ENCODE measurements at regions not wholly inside any gene's neighbourhood (a gene's known extent, or its start where the extent isn't known, plus 50 kb on each side); places are given as distances from the start of the nearest gene placed in this dataset.

DNA sequence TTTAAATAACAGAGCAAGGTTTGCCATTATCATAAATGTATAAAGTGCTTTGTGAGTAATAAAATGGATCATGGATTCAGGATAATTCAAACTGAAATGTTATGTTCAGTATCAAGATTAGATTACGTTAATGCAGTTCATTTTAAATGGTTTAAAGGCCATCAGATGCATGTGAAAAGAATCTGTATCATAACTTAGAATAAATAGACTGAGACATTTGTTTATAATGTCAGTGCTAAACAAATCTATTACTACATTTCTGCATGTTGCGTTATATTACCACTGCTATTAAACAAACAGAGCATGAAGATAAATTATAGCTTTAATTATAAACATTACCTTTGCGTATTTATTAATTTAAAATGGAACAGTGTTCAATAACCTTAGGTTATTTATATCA is 160.2 kb downstream of the TOX3 start:
- Histone ChIP-seq H3K4me3 (no peak overlapping the region), H3K36me3 (ENCODE audit: insufficient read depth, low read length) (no peaks in the 10 kb centered on the region), H3K9me3 (ENCODE audit: low read depth, low read length) (no peaks in the 10 kb centered on the region), H3K27ac (no peak overlapping the region), H3K9ac (ENCODE audit: insufficient read length) (no peak overlapping the region)
- DNase-seq (ENCODE audit: low read depth, low spot score): no peak
- TF ChIP-seq FOXP2 (optimal IDR thresholded peaks at IDR 0.05; ENCODE audit: control extremely low read depth, extremely low read length, insufficient read depth): no peak
- no peak for TF ChIP-seq POLR2AphosphoS5 (IDR thresholded peaks at IDR 0.05; ENCODE audit: borderline replicate concordance, low read depth, low read length)

DNA sequence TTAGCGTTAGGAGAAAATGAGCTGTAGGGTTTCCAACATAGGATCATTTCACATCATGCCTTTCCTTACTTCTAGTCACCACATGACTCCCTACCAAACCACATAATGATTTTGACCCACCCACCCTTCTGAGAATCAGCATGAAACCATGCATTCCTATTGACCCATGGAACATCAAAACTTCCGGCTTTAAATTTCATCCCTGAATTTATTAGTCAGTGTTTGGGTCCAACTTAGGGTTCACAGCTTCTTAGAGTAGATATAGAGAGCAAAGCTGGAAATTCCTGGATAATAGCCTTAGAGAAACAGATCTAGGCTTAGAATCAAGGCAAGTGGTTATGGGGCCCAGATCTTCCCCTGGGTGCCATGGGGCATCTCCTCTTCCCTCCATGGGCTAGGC is 162.6 kb downstream of the TOX3 start:
- no peak for DNase-seq (ENCODE audit: low read depth, low spot score)
- Histone ChIP-seq H3K27ac (no peak overlapping the region), H3K9ac (ENCODE audit: insufficient read length) (no peak overlapping the region), H3K36me3 (ENCODE audit: insufficient read depth, low read length) (no peaks in the 10 kb centered on the region), H3K4me3 (no peak overlapping the region), H3K9me3 (ENCODE audit: low read depth, low read length) (no peaks in the 10 kb centered on the region)
- no peak for TF ChIP-seq EZH2 (IDR thresholded peaks at IDR 0.05)
- no peak for TF ChIP-seq FOXP2 (optimal IDR thresholded peaks at IDR 0.05; ENCODE audit: control extremely low read depth, extremely low read length, insufficient read depth)
- no peak for TF ChIP-seq POLR2AphosphoS5 (IDR thresholded peaks at IDR 0.05; ENCODE audit: borderline replicate concordance, low read depth, low read length)

DNA sequence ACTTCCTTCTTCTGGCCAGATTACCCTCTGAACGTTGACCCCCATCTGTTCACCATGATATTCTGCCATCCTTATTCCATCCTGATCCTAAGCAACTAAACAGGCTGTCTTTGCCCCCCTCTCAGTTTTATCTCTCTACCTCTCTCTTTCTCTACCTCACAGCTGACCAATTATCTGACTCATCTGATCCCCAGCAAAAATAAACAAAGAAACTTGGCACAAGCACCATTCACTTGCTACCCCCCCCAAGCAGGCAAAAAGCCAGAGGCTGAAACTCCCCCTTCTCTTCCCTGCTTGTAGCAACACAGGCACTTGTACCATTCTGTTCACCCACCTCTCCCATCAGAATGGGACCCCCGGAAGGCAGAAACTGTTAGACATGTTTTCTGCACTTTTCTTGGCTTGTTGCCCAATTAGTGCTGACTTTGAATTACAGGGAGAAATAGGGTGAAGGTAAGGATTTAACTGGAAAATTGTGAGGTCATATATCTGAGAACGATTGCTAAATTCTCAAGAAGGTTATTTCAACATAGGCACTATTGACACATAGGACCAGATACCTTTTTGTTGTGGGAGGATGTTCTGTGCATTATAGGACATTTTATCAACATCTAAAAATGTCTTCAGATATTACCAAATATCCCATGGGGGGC is 163.2 kb downstream of the TOX3 start:
- H3K27ac ChIP-seq: no peak overlapping the region
- DNase-seq (ENCODE audit: low read depth, low spot score): no peak

DNA sequence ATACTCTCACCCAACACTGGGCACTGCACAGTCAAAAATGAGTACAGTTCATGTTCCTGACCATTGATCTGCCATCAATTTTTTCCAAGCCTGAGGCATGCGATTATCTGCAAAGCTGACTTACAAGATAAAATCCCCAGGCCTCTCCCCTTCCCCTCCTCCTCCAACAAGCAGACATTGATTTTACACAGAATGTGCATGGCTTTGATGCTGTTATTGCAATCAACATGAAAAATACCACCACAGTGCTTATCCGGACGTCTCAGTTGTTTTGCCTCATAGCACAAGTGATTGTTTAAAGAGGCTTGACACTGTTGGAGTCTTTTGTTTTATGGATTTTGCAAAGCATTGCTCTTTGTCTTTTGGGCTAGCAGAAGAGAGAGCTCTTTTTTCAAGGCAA is 163.8 kb downstream of the TOX3 start:
- H3K9me3 ChIP-seq (ENCODE audit: low read depth, low read length): no peaks in the 10 kb centered on the region
- TF ChIP-seq POLR2AphosphoS5 (IDR thresholded peaks at IDR 0.05; ENCODE audit: borderline replicate concordance, low read depth, low read length): no peak
- TF ChIP-seq EZH2 (IDR thresholded peaks at IDR 0.05): no peak
- TF ChIP-seq FOXP2 (optimal IDR thresholded peaks at IDR 0.05; ENCODE audit: control extremely low read depth, extremely low read length, insufficient read depth): no peak
- H3K36me3 ChIP-seq (ENCODE audit: insufficient read depth, low read length): no peaks in the 10 kb centered on the region
- H3K4me3 ChIP-seq: no peak overlapping the region
- DNase-seq (ENCODE audit: low read depth, low spot score): no peak
- H3K9ac ChIP-seq (ENCODE audit: insufficient read length): no peak overlapping the region
- H3K27ac ChIP-seq: no peak overlapping the region

More for the DNA sequence above, 163.2 kb downstream of the TOX3 start:
- Histone ChIP-seq H3K36me3 (ENCODE audit: insufficient read depth, low read length) (no peaks in the 10 kb centered on the region), H3K9ac (ENCODE audit: insufficient read length) (no peak overlapping the region), H3K9me3 (ENCODE audit: low read depth, low read length) (no peaks in the 10 kb centered on the region), H3K4me3 (no peak overlapping the region)
- TF ChIP-seq FOXP2 (optimal IDR thresholded peaks at IDR 0.05; ENCODE audit: control extremely low read depth, extremely low read length, insufficient read depth) (no peak), POLR2AphosphoS5 (IDR thresholded peaks at IDR 0.05; ENCODE audit: borderline replicate concordance, low read depth, low read length) (no peak), EZH2 (IDR thresholded peaks at IDR 0.05) (no peak)

DNA sequence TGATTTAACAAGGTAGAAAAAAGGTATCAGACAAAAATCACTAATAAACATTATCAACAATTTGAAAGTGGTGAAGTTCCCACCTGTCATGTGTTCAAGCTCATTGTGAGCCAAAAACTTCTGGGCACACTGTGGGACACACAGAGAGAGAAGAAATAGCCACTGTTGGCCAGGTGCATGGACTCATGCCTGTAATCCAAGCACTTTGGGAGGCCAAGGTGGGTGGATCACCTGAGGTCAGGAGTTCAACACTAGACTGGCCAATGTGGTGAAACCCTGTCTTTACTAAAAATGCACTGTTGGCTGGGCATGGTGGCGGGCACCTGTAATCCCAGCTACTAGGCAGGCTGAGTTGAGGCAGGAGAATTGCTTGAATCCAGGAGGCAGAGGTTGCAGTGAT is 167.4 kb downstream of the TOX3 start:
- no peak for TF ChIP-seq EZH2 (IDR thresholded peaks at IDR 0.05)
- no peak for TF ChIP-seq FOXP2 (optimal IDR thresholded peaks at IDR 0.05; ENCODE audit: control extremely low read depth, extremely low read length, insufficient read depth)
- no peak for TF ChIP-seq POLR2AphosphoS5 (IDR thresholded peaks at IDR 0.05; ENCODE audit: borderline replicate concordance, low read depth, low read length)
- no peaks in the 10 kb centered on the region for H3K36me3 ChIP-seq (ENCODE audit: insufficient read depth, low read length)
- DNase-seq (ENCODE audit: low read depth, low spot score): no peak

DNA sequence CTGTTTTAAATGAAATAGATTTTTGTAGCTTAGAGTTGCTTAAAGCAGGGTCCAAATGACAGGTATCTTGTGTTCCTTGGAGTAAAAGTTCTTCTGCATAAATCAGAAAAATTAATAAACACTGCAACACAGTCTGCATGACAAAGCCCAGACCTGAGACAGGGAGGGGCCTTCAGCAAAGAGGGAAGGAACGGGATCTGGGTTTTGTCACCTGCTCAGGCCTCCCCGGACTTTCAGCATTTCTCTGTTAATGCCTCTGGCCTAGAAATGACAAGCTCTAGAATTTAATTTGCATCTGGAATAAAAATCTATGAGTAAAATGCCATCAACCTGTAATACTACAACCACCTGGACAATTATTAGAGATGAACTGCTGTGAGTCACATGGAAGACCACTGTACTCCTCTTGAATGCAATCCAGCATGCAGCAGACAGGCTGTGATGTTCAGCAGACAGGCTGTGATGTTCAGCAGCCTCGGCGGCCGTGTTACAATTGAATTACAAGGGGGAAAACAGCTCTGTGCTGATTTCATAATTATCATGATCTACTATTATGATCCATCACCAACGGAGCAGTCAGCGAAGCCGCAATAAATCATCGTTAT is 170.2 kb downstream of the TOX3 start:
- TF ChIP-seq EZH2 (IDR thresholded peaks at IDR 0.05) (no peak), FOXP2 (optimal IDR thresholded peaks at IDR 0.05; ENCODE audit: control extremely low read depth, extremely low read length, insufficient read depth) (no peak), POLR2AphosphoS5 (IDR thresholded peaks at IDR 0.05; ENCODE audit: borderline replicate concordance, low read depth, low read length) (no peak)
- Histone ChIP-seq H3K27ac (no peak overlapping the region), H3K36me3 (ENCODE audit: insufficient read depth, low read length) (no peaks in the 10 kb centered on the region), H3K4me3 (no peak overlapping the region), H3K9ac (ENCODE audit: insufficient read length) (no peak overlapping the region), H3K9me3 (ENCODE audit: low read depth, low read length) (no peaks in the 10 kb centered on the region)
- no peak for DNase-seq (ENCODE audit: low read depth, low spot score)

More for the DNA sequence above, 167.4 kb downstream of the TOX3 start:
- Histone ChIP-seq H3K4me3 (no peak overlapping the region), H3K9me3 (ENCODE audit: low read depth, low read length) (no peaks in the 10 kb centered on the region), H3K27ac (no peak overlapping the region), H3K9ac (ENCODE audit: insufficient read length) (no peak overlapping the region)

DNA sequence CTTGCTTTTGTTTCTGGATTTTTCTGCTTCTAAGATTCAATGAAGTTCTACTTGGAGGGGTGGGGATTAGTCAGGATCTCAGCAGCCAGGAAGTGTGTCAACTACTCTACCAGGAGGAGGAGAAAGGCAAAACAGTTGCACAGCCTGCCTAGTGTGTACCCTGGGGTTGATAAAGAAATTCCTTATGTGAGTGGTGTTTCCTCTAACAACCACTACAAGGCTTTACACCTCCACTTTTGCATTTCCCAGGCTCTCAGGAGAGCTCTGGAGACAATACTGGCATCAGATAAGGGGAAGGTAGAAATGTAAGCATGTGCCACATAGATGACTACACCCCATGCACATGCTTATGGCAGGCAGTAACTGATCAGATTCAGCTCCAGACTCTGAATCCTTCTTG is 174.6 kb downstream of the TOX3 start:
- DNase-seq (ENCODE audit: low read depth, low spot score): no peak
- TF ChIP-seq FOXP2 (optimal IDR thresholded peaks at IDR 0.05; ENCODE audit: control extremely low read depth, extremely low read length, insufficient read depth): no peak
- TF ChIP-seq EZH2 (IDR thresholded peaks at IDR 0.05): no peak
- no peak for TF ChIP-seq POLR2AphosphoS5 (IDR thresholded peaks at IDR 0.05; ENCODE audit: borderline replicate concordance, low read depth, low read length)
- Histone ChIP-seq H3K9ac (ENCODE audit: insufficient read length) (no peak overlapping the region), H3K9me3 (ENCODE audit: low read depth, low read length) (no peaks in the 10 kb centered on the region), H3K4me3 (no peak overlapping the region), H3K27ac (no peak overlapping the region), H3K36me3 (ENCODE audit: insufficient read depth, low read length) (no peaks in the 10 kb centered on the region)

DNA sequence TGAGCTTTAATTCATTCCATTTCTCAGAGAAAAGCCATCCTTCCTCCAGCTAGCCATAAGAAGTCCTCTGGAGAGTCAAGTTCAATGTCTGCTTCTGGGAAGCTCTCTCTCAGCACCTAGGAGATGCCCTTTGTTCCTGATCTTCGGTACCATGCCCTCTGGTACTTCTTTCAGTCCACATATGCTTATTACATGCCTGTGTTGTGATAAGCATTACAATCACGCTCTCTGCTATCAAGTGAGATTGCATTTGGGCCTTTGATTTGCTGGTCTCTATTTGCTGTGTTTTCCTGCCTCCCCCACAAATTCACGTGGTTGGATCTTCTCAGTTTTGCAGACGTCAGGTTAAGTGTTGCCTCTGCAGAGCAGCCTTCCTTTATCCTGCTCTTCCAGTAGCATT is 178.1 kb downstream of the TOX3 start:
- no peak overlapping the region for H3K4me3 ChIP-seq
- DNase-seq (ENCODE audit: low read depth, low spot score): no peak
- H3K9me3 ChIP-seq (ENCODE audit: low read depth, low read length): no peaks in the 10 kb centered on the region
- no peak overlapping the region for H3K9ac ChIP-seq (ENCODE audit: insufficient read length)
- H3K27ac ChIP-seq: no peak overlapping the region
- H3K36me3 ChIP-seq (ENCODE audit: insufficient read depth, low read length): no peaks in the 10 kb centered on the region
- TF ChIP-seq FOXP2 (optimal IDR thresholded peaks at IDR 0.05; ENCODE audit: control extremely low read depth, extremely low read length, insufficient read depth) (no peak), POLR2AphosphoS5 (IDR thresholded peaks at IDR 0.05; ENCODE audit: borderline replicate concordance, low read depth, low read length) (no peak), EZH2 (IDR thresholded peaks at IDR 0.05) (no peak)

Data from SK-N-MC (cell line).